MCF 10A (cell line): ENCODE measurements at regions not wholly inside any gene's neighbourhood (a gene's known extent, or its start where the extent isn't known, plus 50 kb on each side); places are given as distances from the start of the nearest gene placed in this dataset.

Experiments
- BruUV-seq: library from RNA; stranded (reverse); fragments of 400-500 nt; replicated peaks from 2 replicates; lab custom pipeline; 2021; lab: Mats Ljungman, UMichigan
- CTCF ChIA-PET: fragments of 300-600 bp; sonication (Branson Sonifier 250); formaldehyde crosslinking; extraction: SDS; loops from one replicate; lab custom pipeline; 2021; ENCODE audit warnings: antibody characterized with exemption, inconsistent platforms; lab: Yijun Ruan, JAX
- POLR2A ChIA-PET: fragments of 300-600, 350-650 bp; sonication (Branson Sonifier 250); formaldehyde crosslinking; extraction: SDS; loops from one replicate; lab custom pipeline; 2020; ENCODE audit warnings: antibody characterized with exemption, inconsistent platforms; lab: Yijun Ruan, JAX
- DNase-seq: peaks from one replicate; pipeline ENCODE4 v3.0.0-alpha.2; 2018; ENCODE audit not compliant: unreplicated experiment
- H3K27ac Mint-ChIP-seq: one replicate; pipeline ENCODE4 v1.8.0; 2022; ENCODE audit warnings: mild to moderate bottlenecking, low read depth, mixed read lengths; ENCODE audit not compliant: unreplicated experiment
- H3K27me3 Mint-ChIP-seq: one replicate; pipeline ENCODE4 v1.8.0; 2022; ENCODE audit warnings: mixed read lengths; ENCODE audit not compliant: insufficient read depth, unreplicated experiment
- H3K36me3 Mint-ChIP-seq: one replicate; pipeline ENCODE4 v1.8.0; 2022; ENCODE audit warnings: mild to moderate bottlenecking, moderate library complexity, mixed read lengths; ENCODE audit not compliant: insufficient read depth, unreplicated experiment
- H3K4me1 Mint-ChIP-seq: one replicate; pipeline ENCODE4 v1.8.0; 2022; ENCODE audit warnings: mixed read lengths; ENCODE audit not compliant: insufficient read depth, unreplicated experiment
- H3K4me3 Mint-ChIP-seq: one replicate; pipeline ENCODE4 v1.8.0; 2022; ENCODE audit warnings: mild to moderate bottlenecking, moderate library complexity, mixed read lengths; ENCODE audit not compliant: unreplicated experiment
- H3K9me3 Mint-ChIP-seq: one replicate; pipeline ENCODE4 v1.8.0; 2022; ENCODE audit warnings: mixed read lengths; ENCODE audit not compliant: unreplicated experiment
- intact Hi-C: fragments of 100-400 bp; cut with micrococcal nuclease; formaldehyde crosslinking; loops from 2 replicates; pipeline ENCODE4 v1.14.1; 2022
- TF ChIP-seq, protein P1 (sequence below): fragments of 200-600 bp; IDR thresholded peaks from one replicate; pipeline ENCODE4 v1.8.0; 2022; ENCODE audit warnings: antibody characterized with exemption, mild to moderate bottlenecking; ENCODE audit not compliant: unreplicated experiment

DNA sequence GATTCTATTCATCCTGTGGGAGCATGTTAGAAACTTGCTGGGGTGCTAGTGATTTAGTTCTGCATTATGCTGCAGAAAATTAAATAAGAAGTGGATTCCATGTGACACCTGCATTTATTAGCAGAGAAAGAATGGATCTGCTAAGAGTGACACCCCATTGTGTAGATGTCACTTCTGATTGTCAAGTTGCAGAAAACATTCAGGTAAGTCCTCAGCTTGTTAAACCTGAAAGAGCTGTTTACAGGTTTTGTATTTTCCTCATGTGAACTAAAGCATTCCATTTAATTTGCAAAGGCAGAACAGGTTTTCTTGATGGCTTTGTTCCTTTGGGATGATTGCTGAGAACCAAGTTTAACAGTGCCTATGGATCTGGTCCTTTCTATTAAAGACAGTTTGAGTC, 238.7 kb downstream of the ABCC12 start:
- CTCF ChIA-PET = interaction anchor here (0.7 kb wide), 1 partner anchor 139 kb away, joined by 3 read pairs; no protein-coding TSS in a partner anchor

DNA sequence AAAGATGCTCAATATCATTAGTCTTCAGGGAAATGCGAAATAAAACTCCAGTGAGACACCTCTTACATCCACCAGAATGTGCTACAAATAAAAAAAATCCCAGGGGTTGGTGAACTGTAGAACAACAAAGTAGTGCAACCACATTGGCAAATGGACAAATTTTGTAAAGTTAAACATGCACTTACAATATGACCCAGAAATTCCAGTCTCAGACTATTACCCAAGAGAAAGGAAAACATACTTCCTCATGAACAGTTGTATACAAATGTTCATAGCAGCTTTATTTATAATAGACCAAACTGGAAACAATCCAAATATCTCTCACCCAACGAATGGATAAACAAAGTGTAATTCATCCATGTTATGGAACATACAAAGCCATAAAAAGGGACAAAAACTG, 239.5 kb downstream of the ABCC12 start:
- no peaks in the 10 kb centered on the region for H3K27me3 Mint-ChIP-seq
- no peaks in the 10 kb centered on the region for H3K36me3 Mint-ChIP-seq
- no peaks in the 10 kb centered on the region for H3K4me1 Mint-ChIP-seq
- H3K9me3 Mint-ChIP-seq = peaks cover 1% of the 10 kb centered on the region
- intact Hi-C loops = no loop called here
- ChIA-PET CTCF (interaction anchor here (0.8 kb wide), 1 partner anchor 137 kb away, joined by 4 read pairs; no protein-coding TSS in a partner anchor), POLR2A (no interaction called here)
- TF ChIP-seq, protein P1, sequence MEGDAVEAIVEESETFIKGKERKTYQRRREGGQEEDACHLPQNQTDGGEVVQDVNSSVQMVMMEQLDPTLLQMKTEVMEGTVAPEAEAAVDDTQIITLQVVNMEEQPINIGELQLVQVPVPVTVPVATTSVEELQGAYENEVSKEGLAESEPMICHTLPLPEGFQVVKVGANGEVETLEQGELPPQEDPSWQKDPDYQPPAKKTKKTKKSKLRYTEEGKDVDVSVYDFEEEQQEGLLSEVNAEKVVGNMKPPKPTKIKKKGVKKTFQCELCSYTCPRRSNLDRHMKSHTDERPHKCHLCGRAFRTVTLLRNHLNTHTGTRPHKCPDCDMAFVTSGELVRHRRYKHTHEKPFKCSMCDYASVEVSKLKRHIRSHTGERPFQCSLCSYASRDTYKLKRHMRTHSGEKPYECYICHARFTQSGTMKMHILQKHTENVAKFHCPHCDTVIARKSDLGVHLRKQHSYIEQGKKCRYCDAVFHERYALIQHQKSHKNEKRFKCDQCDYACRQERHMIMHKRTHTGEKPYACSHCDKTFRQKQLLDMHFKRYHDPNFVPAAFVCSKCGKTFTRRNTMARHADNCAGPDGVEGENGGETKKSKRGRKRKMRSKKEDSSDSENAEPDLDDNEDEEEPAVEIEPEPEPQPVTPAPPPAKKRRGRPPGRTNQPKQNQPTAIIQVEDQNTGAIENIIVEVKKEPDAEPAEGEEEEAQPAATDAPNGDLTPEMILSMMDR = no peak
- no TSS peak for BruUV-seq
- H3K4me3 Mint-ChIP-seq = no peak overlapping the region
- no peak for DNase-seq
- H3K27ac Mint-ChIP-seq = no peak overlapping the region

More for the DNA sequence above, 238.7 kb downstream of the ABCC12 start:
- no peaks in the 10 kb centered on the region for H3K36me3 Mint-ChIP-seq
- intact Hi-C loops = no loop called here
- TF ChIP-seq, protein P1 = no peak
- DNase-seq = no peak
- POLR2A ChIA-PET = no interaction called here
- no peaks in the 10 kb centered on the region for H3K4me1 Mint-ChIP-seq
- H3K27ac Mint-ChIP-seq = no peak overlapping the region
- H3K27me3 Mint-ChIP-seq = no peaks in the 10 kb centered on the region
- no peaks in the 10 kb centered on the region for H3K9me3 Mint-ChIP-seq
- BruUV-seq = no TSS peak
- H3K4me3 Mint-ChIP-seq = no peak overlapping the region

DNA sequence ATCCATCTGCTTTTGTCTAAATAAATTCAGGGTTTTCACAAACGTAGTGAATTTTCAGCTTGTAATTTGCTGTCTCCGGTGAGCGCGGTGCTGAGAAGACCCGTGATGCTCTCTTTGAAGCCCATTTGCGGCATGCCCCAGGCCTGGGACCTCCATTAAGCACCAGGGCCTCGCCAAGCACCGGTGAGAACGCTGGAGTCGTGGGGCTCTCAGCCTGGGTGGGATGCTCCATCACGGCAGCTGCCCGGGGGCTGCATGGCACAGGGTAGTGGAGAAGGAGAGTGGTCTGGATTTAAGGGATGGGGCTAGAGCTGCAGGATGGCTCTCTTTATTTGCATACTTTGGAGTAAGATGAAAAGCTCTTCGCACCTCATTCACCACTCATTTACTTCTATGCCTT, 248.7 kb downstream of the ABCC12 start:
- H3K27me3 Mint-ChIP-seq = no peaks in the 10 kb centered on the region
- intact Hi-C loops = no loop called here
- TF ChIP-seq, protein P1 = no peak
- no peaks in the 10 kb centered on the region for H3K36me3 Mint-ChIP-seq
- H3K9me3 Mint-ChIP-seq = peaks cover 7% of the 10 kb centered on the region
- H3K27ac Mint-ChIP-seq = no peak overlapping the region
- ChIA-PET CTCF (no interaction called here), POLR2A (interaction anchor here (0.5 kb wide), 1 partner anchor 86 kb away, joined by 3 read pairs; no protein-coding TSS in a partner anchor)
- no TSS peak for BruUV-seq
- H3K4me1 Mint-ChIP-seq = no peaks in the 10 kb centered on the region
- no peak for DNase-seq
- H3K4me3 Mint-ChIP-seq = no peak overlapping the region

DNA sequence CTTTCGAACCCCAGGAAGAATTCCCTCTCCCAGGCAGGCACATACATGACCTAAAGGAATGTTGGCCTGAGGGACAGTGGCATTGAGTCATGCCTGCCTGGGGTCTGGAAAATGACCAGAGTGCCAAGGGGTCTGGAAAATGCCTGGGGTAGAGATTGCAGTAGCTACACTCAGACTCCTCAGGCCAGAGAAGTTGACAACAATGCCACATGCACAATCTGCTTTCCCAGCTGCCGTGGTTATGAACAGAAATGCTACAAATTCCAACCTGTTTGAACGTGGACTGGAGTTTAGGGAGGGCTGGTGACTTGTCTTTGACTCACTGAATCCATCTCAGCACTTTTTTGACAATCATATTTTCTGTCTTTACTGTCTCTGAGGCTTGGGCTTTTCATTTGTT, 250.0 kb downstream of the ABCC12 start:
- POLR2A ChIA-PET = interaction anchor here (0.6 kb wide), 1 partner anchor 12 kb away, joined by 3 read pairs; no protein-coding TSS in a partner anchor
- Mint-ChIP-seq H3K27me3 (no peaks in the 10 kb centered on the region), H3K36me3 (no peaks in the 10 kb centered on the region), H3K4me1 (no peaks in the 10 kb centered on the region), H3K27ac (no peak overlapping the region), H3K9me3 (peaks cover 1% of the 10 kb centered on the region), H3K4me3 (no peak overlapping the region)
- CTCF ChIA-PET = interaction anchor here (0.7 kb wide), 1 partner anchor 195 kb away, joined by 3 read pairs; no protein-coding TSS in a partner anchor
- intact Hi-C loops = no loop called here
- TF ChIP-seq, protein P1 = no peak
- peak; percentile 19 for DNase-seq
- no TSS peak for BruUV-seq
